Lower lobe of right lung (tissue), 2 donors: ENCODE measurements at regions not wholly inside any gene's neighbourhood (a gene's known extent, or its start where the extent isn't known, plus 50 kb on each side); places are given as distances from the start of the nearest gene placed in this dataset.

Experiments used
- ATAC-seq, 2 donors: fragments of 200-7000 bp; cut with Tn5 transposase; one replicate each; pipeline ENCODE4 v1.9.1; 2020 to 2022; ENCODE audit warnings: mild to moderate bottlenecking in 2 of 2, moderate library complexity in 2 of 2
- DNase-seq: peaks from one replicate; pipeline ENCODE4 v3.0.0-alpha.2; 2020
- H3K27ac ChIP-seq: fragments of 200-600 bp; one replicate; pipeline ENCODE4 v1.8.0; 2022
- H3K27me3 ChIP-seq: fragments of 200-600 bp; one replicate; pipeline ENCODE4 v1.8.0; 2022; ENCODE audit warnings: low read depth
- H3K36me3 ChIP-seq: fragments of 200-600 bp; one replicate; pipeline ENCODE4 v1.8.0; 2022; ENCODE audit warnings: mild to moderate bottlenecking
- H3K4me1 ChIP-seq: fragments of 200-600 bp; one replicate; pipeline ENCODE4 v1.8.0; 2022
- H3K4me3 ChIP-seq: fragments of 200-600 bp; one replicate; pipeline ENCODE4 v1.8.0; 2022; ENCODE audit warnings: mild to moderate bottlenecking
- H3K9me3 ChIP-seq: fragments of 200-600 bp; one replicate; pipeline ENCODE4 v1.8.0; 2022
- CTCF ChIP-seq: fragments of 200-600 bp; IDR thresholded peaks from one replicate; pipeline ENCODE4 v1.8.0; 2022; ENCODE audit warnings: antibody characterized with exemption, mild to moderate bottlenecking
- intact Hi-C: fragments of 100-400 bp; cut with DNase I; formaldehyde crosslinking; loops from one replicate; pipeline ENCODE4 v1.11.0; 2022
- donor health status: DM: no; HTN: yes; CAD: no; lungs with severe emphysema.

- no peaks in the 10 kb centered on the region for H3K36me3 ChIP-seq
- H3K27ac ChIP-seq: no peak overlapping the region
- no peak for ATAC-seq
- TF ChIP-seq CTCF: no peak
- H3K4me1 ChIP-seq: no peaks in the 10 kb centered on the region
- no peaks in the 10 kb centered on the region for H3K27me3 ChIP-seq
- no peak for DNase-seq
- peaks cover 9% of the 10 kb centered on the region for H3K9me3 ChIP-seq
- no peak overlapping the region for H3K4me3 ChIP-seq
- intact Hi-C loops: no loop called here
These were observed 454.9 kb downstream of the LMO7 start for GRCh38 chr13:76091076-76091475.

GRCh38 chr13:76086729-76087128 lies 450.6 kb downstream of the LMO7 start:
- no peak overlapping the region for H3K27ac ChIP-seq
- no peaks in the 10 kb centered on the region for H3K4me1 ChIP-seq
- DNase-seq (no peak), ATAC-seq (no peak)
- no peak for TF ChIP-seq CTCF
- intact Hi-C loops: no loop called here
- no peaks in the 10 kb centered on the region for H3K36me3 ChIP-seq
- H3K9me3 ChIP-seq: peaks cover 9% of the 10 kb centered on the region
- H3K4me3 ChIP-seq: no peak overlapping the region
- H3K27me3 ChIP-seq: no peaks in the 10 kb centered on the region

GRCh38 chr13:76067850-76068249 lies 431.7 kb downstream of the LMO7 start:
- DNase-seq: no peak
- H3K27ac ChIP-seq: no peak overlapping the region
- no peak overlapping the region for H3K4me3 ChIP-seq
- intact Hi-C loops: no loop called here
- H3K36me3 ChIP-seq: no peaks in the 10 kb centered on the region
- no peaks in the 10 kb centered on the region for H3K27me3 ChIP-seq
- no peak for TF ChIP-seq CTCF
- no peaks in the 10 kb centered on the region for H3K4me1 ChIP-seq
- peaks cover 20% of the 10 kb centered on the region for H3K9me3 ChIP-seq
- no peak for ATAC-seq

- H3K9me3 ChIP-seq: peaks cover 6% of the 10 kb centered on the region
- intact Hi-C loops: no loop called here
- TF ChIP-seq CTCF: no peak
- no peaks in the 10 kb centered on the region for H3K27me3 ChIP-seq
- H3K4me3 ChIP-seq: no peak overlapping the region
- H3K36me3 ChIP-seq: no peaks in the 10 kb centered on the region
- no peak for DNase-seq
- H3K4me1 ChIP-seq: no peaks in the 10 kb centered on the region
- H3K27ac ChIP-seq: no peak overlapping the region
- ATAC-seq: no peak
These were observed 417.1 kb downstream of the LMO7 start for GRCh38 chr13:76053181-76053580.

- no peak overlapping the region for H3K27ac ChIP-seq
- ATAC-seq (no peak), DNase-seq (no peak)
- H3K4me3 ChIP-seq: no peak overlapping the region
- H3K9me3 ChIP-seq: no peaks in the 10 kb centered on the region
- H3K27me3 ChIP-seq: no peaks in the 10 kb centered on the region
- TF ChIP-seq CTCF: no peak
- no peaks in the 10 kb centered on the region for H3K4me1 ChIP-seq
- no peaks in the 10 kb centered on the region for H3K36me3 ChIP-seq
- intact Hi-C loops: no loop called here
These were observed 413.2 kb downstream of the LMO7 start for GRCh38 chr13:76049376-76049746.
